ENCODE measurements at regions not wholly inside any gene's neighbourhood (a gene's known extent, or its start where the extent isn't known, plus 50 kb on each side); places are given as distances from the start of the nearest gene placed in this dataset.
"Not testable (repeated sequence)": the region's sequence is repeated elsewhere in the genome, so short reads cannot be mapped to it uniquely, and the experiment has no call there.

DNA sequence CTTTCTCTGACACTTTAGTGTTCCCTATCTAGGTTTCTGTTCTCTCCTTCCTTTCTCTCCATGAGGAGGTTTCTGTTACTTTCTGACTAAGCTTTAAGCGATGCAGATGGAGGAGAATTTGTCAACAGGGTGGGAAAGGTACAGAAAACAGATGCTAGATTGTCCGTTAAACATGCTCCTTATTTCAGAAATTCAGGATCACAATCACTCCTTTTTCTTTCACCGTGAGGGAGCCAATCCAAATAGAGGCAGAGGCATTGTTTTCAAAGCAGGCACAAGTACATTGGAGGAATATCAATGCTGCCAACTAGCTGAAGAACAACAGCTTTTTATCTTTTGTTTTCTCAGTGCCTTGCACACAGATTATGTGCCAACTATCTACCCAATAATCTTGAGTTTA lies 215.7 kb upstream of the FOLH1 start (continued):
- TF ChIP-seq, protein P1, sequence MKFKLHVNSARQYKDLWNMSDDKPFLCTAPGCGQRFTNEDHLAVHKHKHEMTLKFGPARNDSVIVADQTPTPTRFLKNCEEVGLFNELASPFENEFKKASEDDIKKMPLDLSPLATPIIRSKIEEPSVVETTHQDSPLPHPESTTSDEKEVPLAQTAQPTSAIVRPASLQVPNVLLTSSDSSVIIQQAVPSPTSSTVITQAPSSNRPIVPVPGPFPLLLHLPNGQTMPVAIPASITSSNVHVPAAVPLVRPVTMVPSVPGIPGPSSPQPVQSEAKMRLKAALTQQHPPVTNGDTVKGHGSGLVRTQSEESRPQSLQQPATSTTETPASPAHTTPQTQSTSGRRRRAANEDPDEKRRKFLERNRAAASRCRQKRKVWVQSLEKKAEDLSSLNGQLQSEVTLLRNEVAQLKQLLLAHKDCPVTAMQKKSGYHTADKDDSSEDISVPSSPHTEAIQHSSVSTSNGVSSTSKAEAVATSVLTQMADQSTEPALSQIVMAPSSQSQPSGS (CRISPR knock-in tag; IDR thresholded peaks at IDR 0.05; ENCODE audit: borderline replicate concordance, low read depth): no peak

DNA sequence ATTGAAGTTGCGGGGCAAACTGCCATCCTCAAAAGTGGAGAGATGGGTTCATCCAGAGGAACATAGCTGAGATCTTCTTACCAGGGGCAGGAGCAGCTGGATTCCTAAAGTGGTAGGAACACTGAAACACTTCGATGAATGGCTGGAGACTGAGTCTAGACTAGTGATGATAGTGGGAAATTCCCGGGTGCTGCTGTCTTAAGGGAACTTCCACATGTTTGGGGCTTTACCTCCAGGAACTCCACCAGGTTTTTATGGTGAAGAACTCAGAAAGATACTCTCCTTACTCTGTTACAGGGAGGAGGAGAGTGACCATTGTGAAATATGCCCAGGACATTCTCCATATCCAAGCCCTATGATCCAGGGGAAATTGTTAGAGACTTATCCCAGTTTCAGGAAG lies 210.5 kb upstream of the FOLH1 start:
- Mint-ChIP-seq H3K36me3 (peaks cover 52% of the 10 kb centered on the region), H3K9me3 (peaks cover 77% of the 10 kb centered on the region)
- POLR2A ChIA-PET; ATAC-seq; CTCF ChIA-PET; DNase-seq (ENCODE audit: low spot score); H3K4me3 Mint-ChIP-seq; H3K4me1 Mint-ChIP-seq; H3K27me3 Mint-ChIP-seq (ENCODE audit: low read depth); H3K27ac Mint-ChIP-seq: not testable (repeated sequence)

DNA sequence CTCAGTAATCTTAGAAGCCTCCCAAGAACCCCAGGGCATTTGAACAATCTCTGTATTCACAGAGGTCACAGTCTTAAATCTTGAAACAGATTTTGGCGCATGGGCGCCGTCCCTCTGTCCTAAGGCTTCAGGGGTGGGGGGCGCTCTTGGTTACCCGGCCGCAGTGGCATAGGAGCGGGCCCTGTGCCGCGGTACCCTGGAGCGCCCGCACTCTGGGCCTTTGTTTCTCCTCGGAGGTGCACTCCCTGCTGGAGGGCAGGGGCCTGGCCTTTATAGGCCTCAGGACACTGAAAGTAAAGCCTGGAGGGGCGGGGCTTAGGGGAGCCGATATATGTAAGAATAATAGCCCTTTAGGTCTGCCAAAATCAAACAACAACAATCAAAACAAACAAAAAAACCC lies 197.3 kb upstream of the FOLH1 start:
- no peak overlapping the region for H3K4me3 Mint-ChIP-seq
- TF ChIP-seq NFATC4 (CRISPR knock-in tag; IDR thresholded peaks at IDR 0.05) (no peak), FOXK1 (CRISPR knock-in tag; IDR thresholded peaks at IDR 0.05) (no peak), ZNF416 (CRISPR knock-in tag; IDR thresholded peaks at IDR 0.05) (no peak), NFYB (CRISPR knock-in tag; conservative IDR thresholded peaks at IDR 0.05; ENCODE audit: low read depth) (no peak), CREM (CRISPR knock-in tag; IDR thresholded peaks at IDR 0.05) (no peak), KAT7 (CRISPR knock-in tag; IDR thresholded peaks at IDR 0.05; ENCODE audit: borderline replicate concordance) (no peak), NR1H2 (CRISPR knock-in tag; IDR thresholded peaks at IDR 0.05) (no peak), ESRRA (CRISPR knock-in tag; IDR thresholded peaks at IDR 0.05; ENCODE audit: borderline replicate concordance) (no peak), PRRX2 (CRISPR knock-in tag; IDR thresholded peaks at IDR 0.05) (no peak), ZNF219 (CRISPR knock-in tag; IDR thresholded peaks at IDR 0.05; ENCODE audit: borderline replicate concordance) (no peak)
- TF ChIP-seq, protein P2, sequence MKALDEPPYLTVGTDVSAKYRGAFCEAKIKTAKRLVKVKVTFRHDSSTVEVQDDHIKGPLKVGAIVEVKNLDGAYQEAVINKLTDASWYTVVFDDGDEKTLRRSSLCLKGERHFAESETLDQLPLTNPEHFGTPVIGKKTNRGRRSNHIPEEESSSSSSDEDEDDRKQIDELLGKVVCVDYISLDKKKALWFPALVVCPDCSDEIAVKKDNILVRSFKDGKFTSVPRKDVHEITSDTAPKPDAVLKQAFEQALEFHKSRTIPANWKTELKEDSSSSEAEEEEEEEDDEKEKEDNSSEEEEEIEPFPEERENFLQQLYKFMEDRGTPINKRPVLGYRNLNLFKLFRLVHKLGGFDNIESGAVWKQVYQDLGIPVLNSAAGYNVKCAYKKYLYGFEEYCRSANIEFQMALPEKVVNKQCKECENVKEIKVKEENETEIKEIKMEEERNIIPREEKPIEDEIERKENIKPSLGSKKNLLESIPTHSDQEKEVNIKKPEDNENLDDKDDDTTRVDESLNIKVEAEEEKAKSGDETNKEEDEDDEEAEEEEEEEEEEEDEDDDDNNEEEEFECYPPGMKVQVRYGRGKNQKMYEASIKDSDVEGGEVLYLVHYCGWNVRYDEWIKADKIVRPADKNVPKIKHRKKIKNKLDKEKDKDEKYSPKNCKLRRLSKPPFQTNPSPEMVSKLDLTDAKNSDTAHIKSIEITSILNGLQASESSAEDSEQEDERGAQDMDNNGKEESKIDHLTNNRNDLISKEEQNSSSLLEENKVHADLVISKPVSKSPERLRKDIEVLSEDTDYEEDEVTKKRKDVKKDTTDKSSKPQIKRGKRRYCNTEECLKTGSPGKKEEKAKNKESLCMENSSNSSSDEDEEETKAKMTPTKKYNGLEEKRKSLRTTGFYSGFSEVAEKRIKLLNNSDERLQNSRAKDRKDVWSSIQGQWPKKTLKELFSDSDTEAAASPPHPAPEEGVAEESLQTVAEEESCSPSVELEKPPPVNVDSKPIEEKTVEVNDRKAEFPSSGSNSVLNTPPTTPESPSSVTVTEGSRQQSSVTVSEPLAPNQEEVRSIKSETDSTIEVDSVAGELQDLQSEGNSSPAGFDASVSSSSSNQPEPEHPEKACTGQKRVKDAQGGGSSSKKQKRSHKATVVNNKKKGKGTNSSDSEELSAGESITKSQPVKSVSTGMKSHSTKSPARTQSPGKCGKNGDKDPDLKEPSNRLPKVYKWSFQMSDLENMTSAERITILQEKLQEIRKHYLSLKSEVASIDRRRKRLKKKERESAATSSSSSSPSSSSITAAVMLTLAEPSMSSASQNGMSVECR (CRISPR knock-in tag; IDR thresholded peaks at IDR 0.05; ENCODE audit: borderline replicate concordance): no peak
- TF ChIP-seq, protein P3, sequence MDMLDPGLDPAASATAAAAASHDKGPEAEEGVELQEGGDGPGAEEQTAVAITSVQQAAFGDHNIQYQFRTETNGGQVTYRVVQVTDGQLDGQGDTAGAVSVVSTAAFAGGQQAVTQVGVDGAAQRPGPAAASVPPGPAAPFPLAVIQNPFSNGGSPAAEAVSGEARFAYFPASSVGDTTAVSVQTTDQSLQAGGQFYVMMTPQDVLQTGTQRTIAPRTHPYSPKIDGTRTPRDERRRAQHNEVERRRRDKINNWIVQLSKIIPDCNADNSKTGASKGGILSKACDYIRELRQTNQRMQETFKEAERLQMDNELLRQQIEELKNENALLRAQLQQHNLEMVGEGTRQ (CRISPR knock-in tag; IDR thresholded peaks at IDR 0.05): no peak
- TF ChIP-seq, protein P4, sequence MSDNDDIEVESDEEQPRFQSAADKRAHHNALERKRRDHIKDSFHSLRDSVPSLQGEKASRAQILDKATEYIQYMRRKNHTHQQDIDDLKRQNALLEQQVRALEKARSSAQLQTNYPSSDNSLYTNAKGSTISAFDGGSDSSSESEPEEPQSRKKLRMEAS (CRISPR knock-in tag; IDR thresholded peaks at IDR 0.05): no peak
- TF ChIP-seq, protein P5, sequence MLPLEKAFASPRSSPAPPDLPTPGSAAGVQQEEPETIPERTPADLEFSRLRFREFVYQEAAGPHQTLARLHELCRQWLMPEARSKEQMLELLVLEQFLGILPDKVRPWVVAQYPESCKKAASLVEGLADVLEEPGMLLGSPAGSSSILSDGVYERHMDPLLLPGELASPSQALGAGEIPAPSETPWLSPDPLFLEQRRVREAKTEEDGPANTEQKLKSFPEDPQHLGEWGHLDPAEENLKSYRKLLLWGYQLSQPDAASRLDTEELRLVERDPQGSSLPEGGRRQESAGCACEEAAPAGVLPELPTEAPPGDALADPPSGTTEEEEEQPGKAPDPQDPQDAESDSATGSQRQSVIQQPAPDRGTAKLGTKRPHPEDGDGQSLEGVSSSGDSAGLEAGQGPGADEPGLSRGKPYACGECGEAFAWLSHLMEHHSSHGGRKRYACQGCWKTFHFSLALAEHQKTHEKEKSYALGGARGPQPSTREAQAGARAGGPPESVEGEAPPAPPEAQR (CRISPR knock-in tag; IDR thresholded peaks at IDR 0.05): no peak
- TF ChIP-seq, protein P6, sequence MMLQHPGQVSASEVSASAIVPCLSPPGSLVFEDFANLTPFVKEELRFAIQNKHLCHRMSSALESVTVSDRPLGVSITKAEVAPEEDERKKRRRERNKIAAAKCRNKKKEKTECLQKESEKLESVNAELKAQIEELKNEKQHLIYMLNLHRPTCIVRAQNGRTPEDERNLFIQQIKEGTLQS (CRISPR knock-in tag; conservative IDR thresholded peaks at IDR 0.05): no peak
- TF ChIP-seq, protein P7, sequence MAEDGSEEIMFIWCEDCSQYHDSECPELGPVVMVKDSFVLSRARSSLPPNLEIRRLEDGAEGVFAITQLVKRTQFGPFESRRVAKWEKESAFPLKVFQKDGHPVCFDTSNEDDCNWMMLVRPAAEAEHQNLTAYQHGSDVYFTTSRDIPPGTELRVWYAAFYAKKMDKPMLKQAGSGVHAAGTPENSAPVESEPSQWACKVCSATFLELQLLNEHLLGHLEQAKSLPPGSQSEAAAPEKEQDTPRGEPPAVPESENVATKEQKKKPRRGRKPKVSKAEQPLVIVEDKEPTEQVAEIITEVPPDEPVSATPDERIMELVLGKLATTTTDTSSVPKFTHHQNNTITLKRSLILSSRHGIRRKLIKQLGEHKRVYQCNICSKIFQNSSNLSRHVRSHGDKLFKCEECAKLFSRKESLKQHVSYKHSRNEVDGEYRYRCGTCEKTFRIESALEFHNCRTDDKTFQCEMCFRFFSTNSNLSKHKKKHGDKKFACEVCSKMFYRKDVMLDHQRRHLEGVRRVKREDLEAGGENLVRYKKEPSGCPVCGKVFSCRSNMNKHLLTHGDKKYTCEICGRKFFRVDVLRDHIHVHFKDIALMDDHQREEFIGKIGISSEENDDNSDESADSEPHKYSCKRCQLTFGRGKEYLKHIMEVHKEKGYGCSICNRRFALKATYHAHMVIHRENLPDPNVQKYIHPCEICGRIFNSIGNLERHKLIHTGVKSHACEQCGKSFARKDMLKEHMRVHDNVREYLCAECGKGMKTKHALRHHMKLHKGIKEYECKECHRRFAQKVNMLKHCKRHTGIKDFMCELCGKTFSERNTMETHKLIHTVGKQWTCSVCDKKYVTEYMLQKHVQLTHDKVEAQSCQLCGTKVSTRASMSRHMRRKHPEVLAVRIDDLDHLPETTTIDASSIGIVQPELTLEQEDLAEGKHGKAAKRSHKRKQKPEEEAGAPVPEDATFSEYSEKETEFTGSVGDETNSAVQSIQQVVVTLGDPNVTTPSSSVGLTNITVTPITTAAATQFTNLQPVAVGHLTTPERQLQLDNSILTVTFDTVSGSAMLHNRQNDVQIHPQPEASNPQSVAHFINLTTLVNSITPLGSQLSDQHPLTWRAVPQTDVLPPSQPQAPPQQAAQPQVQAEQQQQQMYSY (CRISPR knock-in tag; IDR thresholded peaks at IDR 0.05): no peak

More for the DNA sequence above, 197.3 kb upstream of the FOLH1 start:
- no peaks in the 10 kb centered on the region for H3K4me1 Mint-ChIP-seq
- POLR2A ChIA-PET: no interaction called here
- DNase-seq (ENCODE audit: low spot score) (no peak), ATAC-seq (no peak)
- peaks cover 27% of the 10 kb centered on the region for H3K36me3 Mint-ChIP-seq
- H3K9me3 Mint-ChIP-seq: peaks cover 53% of the 10 kb centered on the region
- no peak overlapping the region for H3K27ac Mint-ChIP-seq
- CTCF ChIA-PET: no interaction called here
- 0 out of 2 replicates have a peak, but pooled peaks cover 3% of the 10 kb centered on the region for H3K27me3 Mint-ChIP-seq (ENCODE audit: low read depth)
